GM23248 (cell line): ENCODE measurements at regions not wholly inside any gene's neighbourhood (a gene's known extent, or its start where the extent isn't known, plus 50 kb on each side); places are given as distances from the start of the nearest gene placed in this dataset.

Source experiments
- DNase-seq: peaks from one replicate; pipeline ENCODE4 v3.0.0-alpha.2; 2015
- H2AFZ ChIP-seq: fragments of 200-600 bp; sonication (generic); 2 replicates; pipeline ENCODE4 v1.6.1; 2016; ENCODE audit warnings: antibody characterized with exemption
- H3F3A ChIP-seq: fragments of 200-600 bp; sonication (generic); 2 replicates; pipeline ENCODE4 v1.6.1; 2016; ENCODE audit warnings: mild to moderate bottlenecking, antibody characterized with exemption, mixed run types; ENCODE audit not compliant: insufficient read depth
- H3K27ac ChIP-seq: fragments of 200-600 bp; sonication (generic); 2 replicates; pipeline ENCODE4 v1.5.1; 2016; ENCODE audit warnings: mild to moderate bottlenecking
- H3K27me3 ChIP-seq: fragments of 200-600 bp; sonication (generic); replicated peaks from 2 replicates; pipeline ENCODE4 v1.6.1; 2016; ENCODE audit warnings: mild to moderate bottlenecking; ENCODE audit not compliant: insufficient read depth
- H3K36me3 ChIP-seq: fragments of 200-600 bp; sonication (generic); 2 replicates; pipeline ENCODE4 v1.6.1; 2016; ENCODE audit warnings: low read depth, mild to moderate bottlenecking
- H3K4me1 ChIP-seq: fragments of 200-600 bp; sonication (generic); 2 replicates; pipeline ENCODE4 v1.6.1; 2016; ENCODE audit warnings: mild to moderate bottlenecking; ENCODE audit not compliant: insufficient read depth
- H3K4me2 ChIP-seq: fragments of 200-600 bp; sonication (generic); one replicate; pipeline ENCODE4 v1.6.1; 2016; ENCODE audit warnings: mild to moderate bottlenecking; ENCODE audit not compliant: unreplicated experiment
- H3K4me3 ChIP-seq: fragments of 200-600 bp; sonication (generic); 2 replicates; pipeline ENCODE4 v1.5.1; 2016; ENCODE audit warnings: mild to moderate bottlenecking
- H3K79me2 ChIP-seq: fragments of 200-600 bp; sonication (generic); 2 replicates; pipeline ENCODE4 v1.6.1; 2016; ENCODE audit warnings: mild to moderate bottlenecking; ENCODE audit not compliant: insufficient read depth
- H3K9ac ChIP-seq: fragments of 200-600 bp; sonication (generic); 2 replicates; pipeline ENCODE4 v1.6.1; 2016; ENCODE audit warnings: mild to moderate bottlenecking
- H3K9me2 ChIP-seq: fragments of 200-600 bp; sonication (generic); 2 replicates; pipeline ENCODE4 v1.6.1; 2016; ENCODE audit warnings: mixed run types, mild to moderate bottlenecking, moderate library complexity; ENCODE audit not compliant: insufficient read depth
- H3K9me3 ChIP-seq: fragments of 200-600 bp; sonication (generic); one replicate; pipeline ENCODE4 v1.6.1; 2017; ENCODE audit warnings: low read depth
- H4K20me1 ChIP-seq: fragments of 200-600 bp; sonication (generic); 2 replicates; pipeline ENCODE4 v1.6.0; 2016; ENCODE audit not compliant: insufficient read depth
- EZH2 ChIP-seq: fragments of 200-600 bp; sonication (generic); IDR thresholded peaks from 2 replicates; pipeline ENCODE4 v1.6.1; 2018; ENCODE audit warnings: antibody characterized with exemption, mild to moderate bottlenecking; ENCODE audit not compliant: insufficient read depth, poor library complexity, severe bottlenecking
- EZH2phosphoT487 ChIP-seq: fragments of 200-600 bp; sonication (generic); IDR thresholded peaks from 2 replicates; pipeline ENCODE4 v1.6.1; 2018; ENCODE audit warnings: antibody characterized with exemption, moderate library complexity, mild to moderate bottlenecking, low read depth; ENCODE audit not compliant: insufficient read depth
- WGBS, 2 experiments: methylation state at CpG; one replicate each; pipeline ENCODE4 v1.1.6; 2015 to 2017; ENCODE audit warnings: low lambda C conversion rate in 2 of 2, low coverage in 1 of 2; ENCODE audit errors: missing lambda C conversion rate in 2 of 2; 5-methylcytosine and 5-hydroxymethylcytosine counted together
- in situ Hi-C: fragments of 300-500 bp; cut with MboI; formaldehyde crosslinking; loops from 2 replicates; pipeline ENCODE4 v1.15.0; 2020

DNA sequence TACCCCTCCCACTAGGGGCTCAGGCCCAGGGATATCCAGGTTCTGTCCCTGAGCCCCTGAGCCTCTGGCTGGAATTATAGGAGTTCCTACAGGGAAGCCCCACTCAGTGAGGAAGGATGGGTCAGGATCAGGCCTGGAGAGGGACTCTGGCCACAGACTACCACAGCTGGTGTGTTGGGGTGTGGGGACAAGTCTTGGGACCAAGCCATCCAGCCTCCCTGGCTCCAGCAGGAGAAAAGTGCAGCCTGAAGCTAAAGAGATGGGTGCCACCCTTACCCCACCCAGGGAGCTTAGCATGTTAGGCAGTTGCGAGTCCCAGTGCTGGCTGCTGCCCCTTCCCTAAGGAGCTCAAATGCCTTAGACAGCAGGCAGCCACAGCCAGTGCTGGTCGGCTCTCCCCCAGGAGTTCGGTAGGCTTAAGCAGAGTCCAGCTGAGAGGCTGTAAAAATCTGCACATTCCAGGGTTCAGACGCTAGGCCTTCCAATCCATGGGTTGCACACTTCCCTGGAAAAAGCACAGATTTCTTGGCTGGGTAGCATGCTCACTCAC lies 96.2 kb upstream of the CYYR1 start:
- Histone ChIP-seq H2AFZ (no peak overlapping the region), H3K36me3 (no peaks in the 10 kb centered on the region), H3K79me2 (no peaks in the 10 kb centered on the region), H3K27me3 (0 out of 2 replicates have a peak, but pooled peaks cover 4% of the 10 kb centered on the region), H3K9ac (no peak overlapping the region), H3K9me3 (no peaks in the 10 kb centered on the region), H4K20me1 (no peaks in the 10 kb centered on the region; the same call in 1 of the 2 replicates), H3K4me1 (no peaks in the 10 kb centered on the region), H3K4me2 (no peak overlapping the region), H3F3A (no peaks in the 10 kb centered on the region), H3K9me2 (no peaks in the 10 kb centered on the region), H3K4me3 (no peak overlapping the region), H3K27ac (no peak overlapping the region)
- DNase-seq: no peak
- WGBS, 2 experiments: 38 to 40% methylated on average over 4 of the region's 4 CpGs
- no peak for TF ChIP-seq EZH2phosphoT487
- TF ChIP-seq EZH2: no peak
- in situ Hi-C loops: no loop called here

DNA sequence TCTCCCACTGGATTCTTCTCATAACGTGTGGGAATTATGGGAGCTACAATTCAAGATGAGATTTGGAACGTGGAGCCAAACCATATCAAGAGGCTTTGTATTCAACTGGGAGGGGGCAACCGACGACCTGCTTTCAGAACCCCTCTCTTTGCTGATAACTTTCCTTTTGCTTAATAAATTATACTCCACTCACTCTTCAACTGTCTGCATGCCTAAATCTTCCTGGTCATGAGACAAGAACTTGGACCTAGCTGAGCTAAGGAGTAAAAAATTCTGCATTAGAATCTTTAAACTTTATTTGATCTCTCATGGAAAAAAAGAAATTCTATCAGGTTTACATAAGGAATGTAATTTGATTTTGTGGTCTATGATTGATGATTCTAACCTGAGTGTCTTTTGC lies 86.7 kb upstream of the CYYR1 start:
- H3K36me3 ChIP-seq: no peaks in the 10 kb centered on the region
- H3K4me2 ChIP-seq: no peak overlapping the region
- H3K27ac ChIP-seq: no peak overlapping the region
- H3K4me1 ChIP-seq: no peaks in the 10 kb centered on the region
- H3K4me3 ChIP-seq: no peak overlapping the region
- no peak for DNase-seq
- TF ChIP-seq EZH2 (no peak), EZH2phosphoT487 (no peak)
- H3K79me2 ChIP-seq: no peaks in the 10 kb centered on the region
- no peaks in the 10 kb centered on the region for H3K9me2 ChIP-seq
- H3F3A ChIP-seq: no peaks in the 10 kb centered on the region
- no peak overlapping the region for H2AFZ ChIP-seq
- no peaks in the 10 kb centered on the region for H3K9me3 ChIP-seq
- H3K27me3 ChIP-seq: no peaks in the 10 kb centered on the region
- no peak overlapping the region for H3K9ac ChIP-seq
- H4K20me1 ChIP-seq: no peaks in the 10 kb centered on the region
- in situ Hi-C loops: no loop called here
- 37 to 51% methylated on average over 4 of the region's 4 CpGs for WGBS, 2 experiments

DNA sequence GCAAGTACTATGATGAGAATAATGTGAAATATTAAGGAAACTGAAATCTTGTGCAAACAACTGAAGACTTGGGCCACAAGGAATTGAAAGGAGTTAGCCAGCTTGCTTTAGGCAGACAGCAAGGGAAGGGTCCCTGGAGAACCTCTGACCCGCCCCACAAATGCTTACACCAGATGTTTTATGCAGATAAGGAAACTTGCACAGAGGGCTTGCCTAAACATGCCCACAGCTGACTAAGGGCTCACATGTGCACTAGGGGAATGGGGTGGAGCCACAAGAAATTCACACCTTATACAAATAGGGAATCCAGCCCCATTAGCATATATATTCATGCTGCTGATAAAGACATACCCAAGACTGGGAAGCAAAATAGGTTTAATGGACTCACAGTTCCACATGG lies 86.1 kb upstream of the CYYR1 start:
- Histone ChIP-seq H4K20me1 (no peaks in the 10 kb centered on the region), H3K27me3 (no peaks in the 10 kb centered on the region), H3F3A (no peaks in the 10 kb centered on the region), H3K36me3 (no peaks in the 10 kb centered on the region), H3K4me3 (no peak overlapping the region), H3K27ac (no peak overlapping the region), H3K9me2 (no peaks in the 10 kb centered on the region), H3K9ac (no peak overlapping the region), H3K4me1 (no peaks in the 10 kb centered on the region), H3K79me2 (no peaks in the 10 kb centered on the region), H3K9me3 (no peaks in the 10 kb centered on the region), H2AFZ (no peak overlapping the region), H3K4me2 (no peak overlapping the region)
- TF ChIP-seq EZH2 (no peak), EZH2phosphoT487 (no peak)
- DNase-seq: no peak
- WGBS, 2 experiments: 50 to 56% methylated on average over 1 of the region's 1 CpG
- in situ Hi-C loops: no loop called here

DNA sequence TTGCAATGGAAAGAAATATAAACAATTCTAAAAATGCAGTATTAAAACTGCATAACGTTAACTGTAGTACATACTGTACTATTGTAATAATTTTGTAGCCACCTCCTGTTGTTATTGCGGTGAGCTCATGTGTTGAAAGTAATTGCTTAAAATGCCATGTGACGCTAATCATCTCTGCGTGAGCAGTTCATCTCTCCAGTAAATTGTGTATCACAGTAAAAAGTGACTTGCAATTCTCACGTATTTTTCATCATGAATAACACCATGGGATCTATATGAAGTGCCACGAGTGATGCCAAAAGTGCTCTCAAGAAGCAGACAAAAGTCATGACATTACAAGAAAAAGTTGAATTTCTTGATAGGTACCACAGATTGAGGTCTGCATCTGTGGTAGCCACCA lies 82.4 kb upstream of the CYYR1 start:
- H3K36me3 ChIP-seq: no peaks in the 10 kb centered on the region
- no peaks in the 10 kb centered on the region for H3K79me2 ChIP-seq
- in situ Hi-C loops: no loop called here
- no peak overlapping the region for H3K4me3 ChIP-seq
- 33 to 37% methylated on average over 6 of the region's 6 CpGs for whole genome bisulfite sequencing, 2 experiments
- no peak overlapping the region for H3K27ac ChIP-seq
- H3K27me3 ChIP-seq: no peaks in the 10 kb centered on the region
- no peaks in the 10 kb centered on the region for H3F3A ChIP-seq
- no peaks in the 10 kb centered on the region for H4K20me1 ChIP-seq
- H3K9me3 ChIP-seq: no peaks in the 10 kb centered on the region
- no peaks in the 10 kb centered on the region for H3K9me2 ChIP-seq
- TF ChIP-seq EZH2phosphoT487 (no peak), EZH2 (no peak)
- DNase-seq: no peak
- H3K9ac ChIP-seq: no peak overlapping the region
- no peak overlapping the region for H2AFZ ChIP-seq
- no peak overlapping the region for H3K4me2 ChIP-seq
- no peaks in the 10 kb centered on the region for H3K4me1 ChIP-seq

GRCh38 chr21:26653430-26653829 lies 80.3 kb upstream of the CYYR1 start:
- no peak overlapping the region for H3K4me3 ChIP-seq
- TF ChIP-seq EZH2phosphoT487 (no peak), EZH2 (no peak)
- no peaks in the 10 kb centered on the region for H3K36me3 ChIP-seq
- 55 to 68% methylated on average over 5 of the region's 5 CpGs for WGBS, 2 experiments
- H3K79me2 ChIP-seq: no peaks in the 10 kb centered on the region
- no peak for DNase-seq
- H3K4me1 ChIP-seq: no peaks in the 10 kb centered on the region
- H3K4me2 ChIP-seq: no peak overlapping the region
- in situ Hi-C loops: no loop called here
- H3K27me3 ChIP-seq: no peaks in the 10 kb centered on the region
- H3K9me2 ChIP-seq: no peaks in the 10 kb centered on the region
- H4K20me1 ChIP-seq: no peaks in the 10 kb centered on the region
- H3F3A ChIP-seq: no peaks in the 10 kb centered on the region
- H2AFZ ChIP-seq: no peak overlapping the region
- no peak overlapping the region for H3K9ac ChIP-seq
- H3K27ac ChIP-seq: no peak overlapping the region
- no peaks in the 10 kb centered on the region for H3K9me3 ChIP-seq
